Adrenal gland (tissue), 5 donors: ENCODE measurements at regions not wholly inside any gene's neighbourhood (a gene's known extent, or its start where the extent isn't known, plus 50 kb on each side); places are given as distances from the start of the nearest gene placed in this dataset.

Experiments
- POLR2A ChIP-seq, 2 donors: fragments of 450-650 bp; IDR thresholded peaks; one replicate each; pipeline ENCODE4 v1.6.1; 2017; ENCODE audit warnings: antibody characterized with exemption in 2 of 2, mild to moderate bottlenecking in 2 of 2, moderate library complexity in 1 of 2
- TF ChIP-seq, protein P1 (sequence below), 6 experiments: fragments of 450-650 bp in 4 of 6; fragments of 200-600 bp in 2 of 6; sonication (generic) in 1 of 6; IDR thresholded peaks; 1 replicate in 5 of 6; 2 replicates in 1 of 6; pipeline versions ENCODE4 v1.5.1 to v1.8.0; 2016 to 2021; ENCODE audit warnings: antibody characterized with exemption in 6 of 6, mild to moderate bottlenecking in 2 of 6, moderate library complexity in 1 of 6
- donor health status: DM: no; HTN: no; CAD: no.

GRCh38 chr3:163671201-163671600 lies 1407.1 kb downstream of the SI start:
- TF ChIP-seq, protein P1, sequence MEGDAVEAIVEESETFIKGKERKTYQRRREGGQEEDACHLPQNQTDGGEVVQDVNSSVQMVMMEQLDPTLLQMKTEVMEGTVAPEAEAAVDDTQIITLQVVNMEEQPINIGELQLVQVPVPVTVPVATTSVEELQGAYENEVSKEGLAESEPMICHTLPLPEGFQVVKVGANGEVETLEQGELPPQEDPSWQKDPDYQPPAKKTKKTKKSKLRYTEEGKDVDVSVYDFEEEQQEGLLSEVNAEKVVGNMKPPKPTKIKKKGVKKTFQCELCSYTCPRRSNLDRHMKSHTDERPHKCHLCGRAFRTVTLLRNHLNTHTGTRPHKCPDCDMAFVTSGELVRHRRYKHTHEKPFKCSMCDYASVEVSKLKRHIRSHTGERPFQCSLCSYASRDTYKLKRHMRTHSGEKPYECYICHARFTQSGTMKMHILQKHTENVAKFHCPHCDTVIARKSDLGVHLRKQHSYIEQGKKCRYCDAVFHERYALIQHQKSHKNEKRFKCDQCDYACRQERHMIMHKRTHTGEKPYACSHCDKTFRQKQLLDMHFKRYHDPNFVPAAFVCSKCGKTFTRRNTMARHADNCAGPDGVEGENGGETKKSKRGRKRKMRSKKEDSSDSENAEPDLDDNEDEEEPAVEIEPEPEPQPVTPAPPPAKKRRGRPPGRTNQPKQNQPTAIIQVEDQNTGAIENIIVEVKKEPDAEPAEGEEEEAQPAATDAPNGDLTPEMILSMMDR (IDR thresholded peaks at IDR 0.05), result no peak
- no peak for TF ChIP-seq POLR2A (IDR thresholded peaks at IDR 0.05)
